ENCODE measurements at regions not wholly inside any gene's neighbourhood (a gene's known extent, or its start where the extent isn't known, plus 50 kb on each side); places are given as distances from the start of the nearest gene placed in this dataset.

GRCh38 chr17:64769712-64770111 lies 107.6 kb upstream of the SMURF2 start:
- no peak overlapping the region for H3K4me3 ChIP-seq (ENCODE audit: low read depth, low read length)
- H3K27ac ChIP-seq (ENCODE audit: extremely low read depth, low read depth, low read length): no peak overlapping the region
- POLR2A ChIA-PET: no interaction called here
- no peaks in the 10 kb centered on the region for H3K9me3 ChIP-seq (ENCODE audit: control insufficient read depth, insufficient read depth, low read depth, low read length)
- H3K4me1 ChIP-seq (ENCODE audit: control insufficient read depth, insufficient read depth, low read length): no peaks in the 10 kb centered on the region; the same call in 1 of the 2 replicates
- peaks cover 0 to 5% of the 10 kb centered on the region in 2 experiments; a peak in 1 of 3 replicates for H3K36me3 ChIP-seq (ENCODE audit: control insufficient read depth in 2 of 2, insufficient read depth in 1 of 2, low read length in 2 of 2)
- CTCF ChIA-PET: no interaction called here
- TF ChIP-seq ZNF449 (tag by site-specific recombination; IDR thresholded peaks at IDR 0.05) (no peak), ZNF16 (tag by site-specific recombination; IDR thresholded peaks at IDR 0.05; ENCODE audit: low read depth) (no peak), SP7 (tag by site-specific recombination; IDR thresholded peaks at IDR 0.05) (no peak), ZNF280C (tag by site-specific recombination; IDR thresholded peaks at IDR 0.05) (no peak), ZNF26 (tag by site-specific recombination; IDR thresholded peaks at IDR 0.05) (no peak), INSM2 (tag by site-specific recombination; IDR thresholded peaks at IDR 0.05) (no peak), ZNF19 (tag by site-specific recombination; IDR thresholded peaks at IDR 0.05; ENCODE audit: low read depth) (no peak), ZNF549 (tag by site-specific recombination; IDR thresholded peaks at IDR 0.05) (no peak), ZNF24 (tag by site-specific recombination; IDR thresholded peaks at IDR 0.05) (no peak)

GRCh38 chr17:64767269-64767997 lies 105.3 kb upstream of the SMURF2 start:
- H3K36me3 ChIP-seq (ENCODE audit: control insufficient read depth in 2 of 2, insufficient read depth in 1 of 2, low read length in 2 of 2): peaks cover 0 to 18% of the 10 kb centered on the region in 2 experiments; a peak in 1 of 3 replicates
- no peak overlapping the region for H3K27ac ChIP-seq (ENCODE audit: extremely low read depth, low read depth, low read length)
- no peaks in the 10 kb centered on the region for H3K4me1 ChIP-seq (ENCODE audit: control insufficient read depth, insufficient read depth, low read length)
- ChIA-PET POLR2A (no interaction called here), CTCF (no interaction called here)
- H3K9me3 ChIP-seq (ENCODE audit: control insufficient read depth, insufficient read depth, low read depth, low read length): no peaks in the 10 kb centered on the region
- H3K4me3 ChIP-seq (ENCODE audit: low read depth, low read length): no peak overlapping the region
- no peak for TF ChIP-seq GLI2 (tag by site-specific recombination; IDR thresholded peaks at IDR 0.05; ENCODE audit: borderline replicate concordance, low read depth)
- TF ChIP-seq KLF17 (tag by site-specific recombination; IDR thresholded peaks at IDR 0.05): no peak
- TF ChIP-seq ATF2 (tag by site-specific recombination; IDR thresholded peaks at IDR 0.05; ENCODE audit: low read depth): no peak
- no peak for TF ChIP-seq ZSCAN5A (tag by site-specific recombination; IDR thresholded peaks at IDR 0.05)
- TF ChIP-seq ZNF26 (tag by site-specific recombination; IDR thresholded peaks at IDR 0.05): no peak
- no peak for TF ChIP-seq IKZF3 (tag by site-specific recombination; IDR thresholded peaks at IDR 0.05)
- no peak for TF ChIP-seq ZBTB8A (tag by site-specific recombination; IDR thresholded peaks at IDR 0.05)
- TF ChIP-seq ZNF654 (tag by site-specific recombination; IDR thresholded peaks at IDR 0.05; ENCODE audit: low read depth): no peak
